ENCODE measurements at regions not wholly inside any gene's neighbourhood (a gene's known extent, or its start where the extent isn't known, plus 50 kb on each side); places are given as distances from the start of the nearest gene placed in this dataset.
"Not testable (repeated sequence)": the region's sequence is repeated elsewhere in the genome, so short reads cannot be mapped to it uniquely, and the experiment has no call there.

DNA sequence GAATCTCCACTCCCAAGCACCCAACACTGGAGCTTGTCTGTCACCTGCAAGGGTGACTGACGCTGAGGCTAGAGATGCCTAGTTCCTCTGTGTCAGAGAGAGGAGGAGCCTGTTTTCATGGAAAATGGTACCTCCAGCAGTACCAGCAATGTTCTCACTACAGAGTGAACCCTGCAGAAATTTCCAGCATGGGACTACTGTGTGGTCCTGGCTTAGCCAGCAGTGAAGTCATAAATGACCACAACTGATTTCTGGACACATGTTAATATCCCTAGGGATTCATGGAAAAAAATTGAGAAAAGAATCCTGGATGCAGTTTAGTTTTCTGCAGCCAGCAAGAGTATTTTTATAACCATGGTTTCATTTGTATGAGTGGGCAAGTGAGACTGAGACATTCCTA, 468.1 kb downstream of the CD83 start:
- no peak for DNase-seq

DNA sequence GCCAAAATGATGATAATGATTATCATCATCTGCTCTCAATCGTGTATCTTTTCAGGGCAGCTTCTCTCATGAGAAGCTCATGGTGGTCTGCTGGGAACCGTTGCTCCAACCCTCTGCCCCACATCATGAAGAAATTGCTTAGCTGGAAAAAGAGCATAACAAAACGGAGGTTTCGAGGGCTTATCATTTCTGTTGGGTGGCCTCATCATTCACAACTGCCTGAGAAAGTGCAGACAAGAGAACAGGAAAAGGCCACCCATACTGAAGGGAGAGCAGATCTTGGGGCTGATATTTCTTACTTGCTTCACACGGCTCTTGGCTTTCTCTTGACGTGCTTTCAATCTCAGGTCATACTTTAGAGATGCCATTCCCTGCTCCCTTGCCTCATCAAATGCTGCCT, 471.6 kb downstream of the CD83 start:
- DNase-seq, result no peak

DNA sequence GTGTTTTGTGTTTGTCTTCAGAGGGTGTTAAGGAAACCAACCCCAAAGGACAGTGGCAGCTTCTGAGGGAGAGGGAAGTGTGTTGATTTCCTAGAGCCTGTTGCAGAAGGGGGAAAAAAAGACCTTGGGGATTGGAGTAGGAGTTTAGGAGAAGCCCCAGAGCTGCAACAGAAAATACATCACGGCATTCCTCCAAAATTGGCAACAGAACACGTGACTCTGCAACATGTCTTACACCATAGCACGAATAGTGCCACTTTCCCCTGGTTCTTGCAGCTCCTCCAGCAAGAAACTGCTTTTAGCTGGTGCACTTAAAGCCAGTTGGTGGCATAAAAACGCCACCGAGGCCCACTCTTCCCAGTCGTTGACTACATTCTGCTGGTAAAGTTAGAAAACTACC, 473.0 kb downstream of the CD83 start:
- DNase-seq, result no peak

DNA sequence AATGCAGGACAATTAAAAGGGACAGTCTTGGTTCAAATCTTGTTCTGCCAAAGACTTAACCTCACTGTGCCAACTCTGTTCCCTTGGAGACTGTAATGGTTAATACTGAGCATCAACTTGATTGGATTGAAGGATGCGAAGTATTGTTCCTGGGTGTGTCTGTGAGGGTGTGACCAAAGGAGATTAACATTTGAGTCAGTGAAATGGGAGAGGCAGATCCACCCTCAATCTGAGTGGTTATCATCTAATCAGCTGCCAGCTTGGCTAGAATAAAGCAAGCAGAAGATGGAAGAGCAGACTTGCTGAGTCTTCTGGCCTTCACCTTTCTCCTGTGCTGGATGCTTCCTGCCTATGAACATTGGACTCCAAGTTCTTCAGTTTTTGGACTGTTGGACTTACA, 474.4 kb downstream of the CD83 start:
- no peak for DNase-seq

DNA sequence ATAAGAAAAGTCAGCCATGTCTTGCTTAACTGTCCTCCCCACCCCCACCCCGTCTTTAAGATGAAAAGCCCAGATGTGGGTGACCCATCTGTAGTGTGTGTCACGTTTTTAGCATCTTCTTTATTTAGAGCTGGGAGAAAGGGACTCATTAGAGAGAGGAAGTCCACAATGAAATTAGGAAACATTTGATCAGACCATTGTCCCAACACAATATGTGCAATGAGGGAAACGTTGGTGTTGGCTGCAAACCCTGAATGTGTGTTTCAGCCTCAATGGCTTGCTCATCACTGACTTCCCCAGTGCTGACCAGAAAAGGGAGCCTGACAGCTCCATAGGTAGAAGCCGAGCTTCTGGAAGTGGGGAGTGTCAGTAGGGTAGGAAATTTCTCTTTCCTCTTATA, 475.7 kb downstream of the CD83 start:
- peak; percentile 29 for DNase-seq

DNA sequence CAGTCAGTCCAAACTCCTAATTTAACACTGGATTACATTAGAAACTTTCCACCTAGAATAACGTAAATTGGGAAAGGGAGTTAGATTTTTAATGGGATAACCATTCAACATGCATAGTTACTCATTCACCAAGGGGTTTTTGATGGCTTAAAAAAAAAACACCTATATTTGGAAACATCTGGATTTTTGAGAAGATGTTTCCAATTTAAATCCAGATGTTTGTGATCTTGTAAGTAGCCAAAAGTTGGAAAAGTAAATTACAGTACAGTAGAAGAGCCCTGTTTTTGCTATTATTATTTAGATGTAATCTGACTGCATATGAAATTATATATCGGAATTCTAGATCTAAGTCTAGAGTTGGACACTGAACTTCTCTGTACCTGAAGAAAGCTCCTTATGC, 478.2 kb downstream of the CD83 start:
- DNase-seq, result no peak

DNA sequence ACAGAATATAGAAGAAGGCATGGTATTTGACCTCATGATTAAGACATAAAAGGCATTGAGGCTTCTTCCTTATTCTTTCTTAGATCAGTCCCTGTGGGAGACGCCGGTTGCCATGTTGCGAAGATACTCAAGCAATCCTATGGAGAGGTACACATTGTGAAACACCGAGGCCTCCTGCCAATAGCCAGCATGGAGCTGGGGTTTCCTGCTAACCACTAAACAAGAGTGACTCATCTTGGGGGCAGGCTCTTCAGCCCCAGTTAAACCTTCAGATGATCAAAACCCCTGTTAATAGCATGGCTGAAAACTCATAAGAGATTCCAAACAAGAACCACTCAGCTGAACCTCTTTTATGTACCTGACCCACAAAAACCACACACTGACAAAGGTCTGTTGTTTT, 478.8 kb downstream of the CD83 start:
- DNase-seq, result peak; percentile 92

DNA sequence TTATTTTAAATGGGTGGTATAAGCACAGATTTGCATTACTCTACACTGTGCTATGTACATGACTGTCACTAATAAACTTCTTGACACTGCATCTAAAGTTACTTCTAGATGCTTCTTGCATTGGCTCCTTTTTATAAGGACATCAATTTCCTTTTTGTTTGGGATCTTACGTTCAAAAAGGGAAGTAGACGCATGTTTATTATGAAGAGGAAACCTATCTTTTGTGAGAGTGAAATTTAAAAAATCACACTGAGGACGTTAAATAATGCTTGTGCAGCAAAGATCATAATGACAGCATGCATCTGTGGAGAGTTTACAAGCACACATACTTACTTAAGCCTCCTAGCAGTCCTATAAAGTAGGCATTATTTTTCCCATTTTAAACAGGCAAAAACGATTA, 479.5 kb downstream of the CD83 start:
- DNase-seq, result peak; percentile 40

DNA sequence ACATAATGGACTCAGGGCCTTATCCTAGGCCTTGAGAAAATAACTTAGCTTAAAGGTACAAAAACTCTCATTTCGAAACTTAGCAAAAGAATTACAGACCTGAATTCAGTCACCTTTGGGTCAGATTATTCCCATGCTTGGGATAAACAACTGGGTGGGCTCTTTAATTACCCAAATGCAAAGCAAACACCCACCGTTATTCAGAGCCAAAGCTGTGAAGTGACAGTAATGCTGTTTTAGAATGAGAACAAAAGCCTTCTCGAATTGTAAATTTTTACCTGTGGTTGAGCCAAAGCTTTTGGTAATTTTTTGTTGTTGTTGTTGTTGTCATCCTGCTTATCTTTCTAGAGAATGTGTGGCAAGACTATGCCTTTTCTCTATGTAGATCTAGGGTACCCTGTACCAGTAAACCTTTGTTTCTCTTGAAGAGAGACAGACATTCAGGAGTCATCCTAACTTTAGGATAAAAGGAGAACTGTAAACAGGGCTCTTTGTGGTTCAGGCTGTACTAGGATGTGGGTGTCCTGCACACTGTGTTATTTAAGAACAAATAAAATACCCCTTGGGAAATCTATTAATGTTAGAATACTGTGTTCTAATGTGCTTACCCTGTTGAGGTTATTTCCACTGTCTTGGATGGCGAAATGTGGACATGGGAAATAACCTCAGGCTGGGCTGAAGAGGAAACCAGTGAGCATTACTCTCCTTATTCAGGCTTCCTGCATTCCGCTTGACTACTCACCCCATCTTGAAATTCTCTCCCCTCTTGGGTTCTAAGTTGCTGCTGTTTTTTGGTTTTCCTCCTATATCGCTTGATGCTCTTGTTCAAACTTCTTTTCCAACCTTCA, 480.7 kb downstream of the CD83 start:
- peak; percentile 84 for DNase-seq

DNA sequence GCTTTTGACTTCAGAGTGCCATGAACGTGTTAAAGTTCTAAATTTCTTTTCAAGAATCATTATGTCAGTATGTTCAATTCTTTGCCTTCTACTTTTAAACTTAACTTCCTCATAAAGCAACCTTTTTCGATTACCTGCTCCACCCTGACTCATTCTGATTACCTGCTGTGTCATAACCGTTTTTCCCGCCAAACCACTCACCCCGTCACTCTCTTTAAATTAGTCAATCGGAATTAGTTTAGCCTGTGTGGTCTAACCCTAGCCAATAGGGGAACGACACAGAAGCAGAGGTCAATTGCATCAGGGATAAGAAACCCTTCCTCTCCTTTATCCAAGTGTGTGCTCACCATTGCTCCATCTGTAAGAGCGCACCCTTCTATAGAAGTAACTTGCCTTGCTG, 482.7 kb downstream of the CD83 start:
- DNase-seq, result not testable (repeated sequence)

DNA sequence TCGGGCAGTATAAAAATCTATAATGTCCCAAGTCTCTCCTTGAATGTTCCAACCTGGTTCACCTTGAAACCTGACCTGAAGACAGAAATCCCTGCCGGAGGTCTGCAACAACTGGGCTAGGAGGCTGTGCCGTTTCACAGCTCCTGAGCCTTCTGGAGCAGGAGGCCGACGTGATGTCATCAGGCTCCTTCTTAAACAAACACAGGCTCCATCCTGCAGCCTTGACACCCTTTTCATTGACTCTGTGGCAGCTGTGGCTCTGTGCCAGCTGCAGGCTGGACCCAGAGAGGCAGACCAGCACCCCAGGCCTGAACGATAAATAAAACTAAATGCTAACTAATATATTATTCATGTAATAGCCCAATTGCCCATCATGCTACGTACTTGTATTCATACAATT, 483.9 kb downstream of the CD83 start:
- no peak for DNase-seq

DNA sequence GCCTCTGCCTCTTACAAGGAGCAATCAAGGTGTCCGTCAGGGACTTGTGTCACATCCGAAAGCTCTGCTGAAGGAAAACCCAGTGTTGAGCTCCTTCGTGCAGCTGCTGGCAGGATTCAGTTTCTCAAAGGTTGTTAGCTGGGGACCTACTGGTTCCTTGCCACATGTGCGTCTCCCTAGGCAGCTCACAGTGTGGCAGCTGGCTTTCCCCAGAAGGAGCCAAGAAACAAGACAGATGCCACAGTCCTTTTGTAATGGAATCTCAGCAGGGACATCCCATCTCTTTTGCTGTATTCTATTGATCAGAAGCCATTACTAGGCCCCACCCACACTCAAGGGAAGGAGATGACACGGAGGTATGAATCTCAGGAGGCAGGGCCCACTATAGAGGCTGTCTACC, 488.8 kb downstream of the CD83 start:
- no peak for DNase-seq

DNA sequence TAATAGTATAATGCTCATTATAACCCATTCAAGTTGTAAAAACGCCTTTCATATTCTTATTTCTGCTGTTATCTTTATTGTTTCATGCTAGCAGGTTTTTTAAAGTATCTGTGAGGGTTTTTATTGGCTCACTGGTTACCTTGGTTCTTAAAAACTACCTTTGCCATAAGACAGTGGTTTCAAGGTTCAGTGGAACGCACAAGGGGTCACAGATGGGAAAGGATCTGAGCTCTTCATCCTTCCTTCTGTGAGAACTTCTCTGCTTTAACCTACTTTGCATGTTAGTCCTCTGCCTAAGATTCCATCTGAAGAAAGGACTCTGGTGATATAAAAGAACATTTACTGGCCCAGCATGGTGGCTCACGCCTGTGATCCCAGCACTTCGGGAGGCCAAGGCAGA, 492.6 kb downstream of the CD83 start:
- DNase-seq, result no peak

DNA sequence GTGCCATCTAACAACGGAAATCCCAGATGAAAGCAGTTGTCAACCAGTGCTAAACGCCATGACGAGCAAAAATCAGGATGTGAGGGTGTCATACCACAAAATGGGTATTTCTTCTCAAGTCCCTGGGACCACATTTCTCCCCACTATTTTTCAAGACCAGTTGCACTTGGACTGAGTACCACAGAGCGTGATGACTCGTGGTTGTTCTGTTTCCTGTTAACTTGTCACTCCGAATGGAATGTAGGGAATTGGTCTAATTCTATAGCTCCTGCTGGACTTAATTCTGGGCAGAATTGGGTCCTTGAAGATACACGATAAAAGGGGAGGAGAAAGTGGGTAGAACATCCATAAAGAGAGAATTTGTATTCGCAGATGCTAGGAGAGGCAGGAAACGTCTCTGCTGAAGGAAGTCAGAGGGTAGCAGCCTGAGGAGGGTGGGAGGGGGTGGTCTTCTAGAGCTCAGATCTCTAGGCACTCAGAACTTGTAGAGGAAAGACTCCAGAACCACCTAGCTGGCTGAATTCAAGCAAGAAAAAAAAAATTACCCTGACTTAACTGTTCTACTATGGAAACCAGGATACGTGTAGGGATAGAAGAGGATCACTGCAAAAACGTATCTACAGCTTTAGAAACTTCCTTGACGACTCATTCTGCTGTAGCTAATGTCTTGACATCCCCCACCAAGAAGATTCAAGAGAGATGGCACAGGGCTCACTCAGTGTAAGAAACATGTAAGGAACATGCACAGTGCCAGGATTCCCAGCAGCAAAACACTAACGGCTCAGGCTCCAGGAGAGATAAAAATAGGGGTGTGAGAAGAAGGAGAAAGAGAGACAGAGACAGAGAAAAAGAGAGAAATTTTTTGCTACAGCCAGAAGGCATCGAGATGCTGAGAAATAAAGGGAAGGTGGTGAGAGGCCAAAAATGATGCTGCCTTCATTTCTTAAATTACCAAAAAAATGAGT, 494.7 kb downstream of the CD83 start:
- no peak for DNase-seq

DNA sequence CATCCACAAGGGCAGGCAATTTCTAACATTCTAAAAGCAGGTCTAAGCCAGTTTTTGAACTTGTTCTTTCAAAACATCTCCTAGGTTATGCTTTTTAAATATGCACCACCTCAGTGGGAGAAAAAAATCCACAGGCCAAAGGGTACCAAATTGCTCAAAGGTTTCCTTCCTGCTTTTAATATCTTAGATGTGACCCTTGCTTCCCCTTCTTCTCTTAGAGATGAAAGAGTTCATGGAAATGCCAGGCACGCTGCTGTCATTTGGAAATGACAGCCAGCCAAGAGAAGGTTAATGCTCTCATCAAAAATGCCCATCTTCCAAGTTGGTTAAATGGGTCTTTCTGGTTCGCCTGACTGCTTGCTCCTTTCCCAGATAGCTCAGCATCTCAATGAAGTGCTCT, 497.1 kb downstream of the CD83 start:
- DNase-seq, result no peak

DNA sequence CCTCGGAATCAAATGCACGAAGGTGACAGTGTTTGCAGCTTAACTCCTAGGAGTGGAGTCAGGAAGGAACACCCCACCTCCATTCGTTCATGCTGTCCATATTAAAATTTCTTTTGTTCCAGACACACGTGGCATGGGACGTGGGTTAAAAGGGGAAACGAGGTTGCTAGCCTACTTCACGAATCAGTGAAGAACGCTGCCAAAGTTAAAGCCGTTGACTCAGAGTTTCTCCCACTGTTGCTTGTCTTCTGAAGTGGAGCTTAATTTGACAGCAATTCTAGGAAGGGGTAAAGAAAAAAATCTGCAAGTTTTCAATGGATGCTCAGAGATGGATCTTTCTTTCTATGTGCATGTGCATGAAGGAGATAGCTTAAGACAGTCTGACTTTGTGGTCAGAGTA, 499.1 kb downstream of the CD83 start:
- peak; percentile 43 for DNase-seq

DNA sequence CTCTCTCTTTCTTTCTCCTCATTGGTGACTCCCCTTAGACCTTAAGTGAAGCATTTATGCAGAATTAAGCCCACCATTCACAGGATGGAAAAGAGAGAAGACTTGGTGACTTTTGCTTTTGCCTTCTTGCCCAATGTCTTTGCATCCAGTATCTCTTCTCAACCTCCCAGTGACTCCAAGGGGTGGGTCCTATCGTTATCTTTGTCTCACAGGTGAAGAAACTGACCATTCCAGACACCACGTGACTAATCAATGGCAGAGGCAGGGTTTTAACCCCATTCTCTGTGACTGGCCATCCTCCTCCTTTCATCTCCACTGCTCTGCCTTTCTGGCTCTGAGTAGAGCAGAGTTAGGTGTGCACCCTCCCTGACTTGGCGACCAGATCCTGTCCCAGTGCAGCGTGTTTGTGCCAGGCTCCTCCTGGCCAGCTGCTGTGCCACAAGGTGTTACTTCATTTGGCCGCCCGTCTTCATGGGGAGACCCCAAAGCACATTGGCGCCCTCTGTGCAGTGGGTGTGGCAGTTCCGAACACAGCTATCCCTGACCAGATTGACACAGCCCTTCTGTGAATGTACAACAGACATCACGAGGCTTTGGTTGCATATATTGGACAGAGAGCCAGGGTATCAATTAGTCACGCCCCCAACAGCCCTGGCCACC, 501.3 kb downstream of the CD83 start:
- no peak for DNase-seq

DNA sequence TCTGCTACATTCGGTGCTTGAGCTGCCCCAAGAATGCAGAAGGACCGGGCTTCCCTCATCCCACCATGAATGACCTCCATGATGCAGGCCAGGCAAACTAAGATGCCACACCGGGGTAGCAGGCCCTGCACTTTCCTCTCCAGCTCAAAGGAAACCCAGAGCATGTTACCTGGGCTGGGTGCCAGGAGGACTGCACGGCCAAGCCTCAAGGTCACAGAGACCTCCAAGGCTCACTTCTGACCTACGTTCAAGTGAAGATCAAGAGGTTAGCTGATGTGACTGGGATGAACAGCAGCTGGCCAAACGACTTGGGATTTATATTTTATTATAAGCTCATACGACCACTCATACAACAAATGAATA, 501.8 kb downstream of the CD83 start:
- DNase-seq, result no peak

DNA sequence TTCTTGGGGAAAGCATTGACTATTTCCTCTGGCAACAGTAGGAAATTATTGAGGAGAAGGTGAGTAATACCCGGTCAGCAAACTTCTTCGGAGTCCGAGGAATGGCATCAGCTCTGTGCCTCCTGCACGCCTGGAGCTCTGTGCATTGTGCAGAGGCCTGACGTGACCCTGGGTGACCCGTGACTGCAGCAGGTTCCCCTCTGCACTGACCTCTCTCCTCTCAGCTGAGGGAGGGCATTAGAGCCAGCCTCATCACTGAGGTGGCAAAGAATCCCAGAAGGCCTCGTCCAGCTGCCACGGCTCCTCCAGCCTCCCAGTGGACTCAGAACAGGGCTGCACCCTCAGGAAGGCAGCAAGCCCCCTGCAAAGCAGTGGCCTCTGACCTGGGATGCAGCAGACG, 502.9 kb downstream of the CD83 start:
- DNase-seq, result no peak

DNA sequence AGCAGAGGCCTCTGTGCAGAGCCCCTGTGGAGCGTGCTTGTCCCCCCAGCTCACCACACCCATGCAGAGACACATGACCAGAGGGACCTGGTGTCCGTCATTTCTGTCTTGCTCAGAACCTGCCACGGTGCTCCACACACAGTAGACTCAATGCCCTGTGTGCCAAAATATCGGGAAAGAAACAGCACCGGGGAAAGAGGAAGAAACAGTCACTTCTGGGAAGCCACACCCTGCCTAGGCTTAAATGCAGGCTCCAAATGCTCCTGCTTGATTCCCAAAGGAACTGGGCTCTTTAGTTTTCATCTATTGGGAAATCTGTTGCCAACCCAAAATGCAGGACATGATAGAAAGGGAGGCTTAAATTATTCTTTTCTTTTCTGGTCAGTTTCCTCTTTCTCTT, 503.9 kb downstream of the CD83 start:
- DNase-seq, result peak; percentile 57

DNA sequence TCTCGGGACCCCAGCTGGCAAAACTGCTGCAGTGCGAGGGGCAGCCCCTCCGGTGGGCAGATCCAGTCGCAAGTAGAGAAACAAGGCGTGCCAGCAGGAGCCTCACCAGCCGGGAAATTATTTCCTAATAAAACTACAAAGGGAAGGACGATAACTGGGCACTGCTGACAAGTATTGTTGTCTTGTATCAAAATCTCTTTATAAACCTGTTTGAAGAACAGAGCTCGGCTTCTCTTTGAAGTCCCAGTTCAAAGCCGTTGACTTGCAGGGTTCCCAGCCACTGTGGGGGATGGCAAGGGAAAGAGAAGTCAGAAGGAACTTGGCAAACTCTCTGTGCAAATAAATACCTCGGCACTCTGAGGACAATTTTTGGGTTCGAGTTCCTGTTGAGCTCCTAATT, 504.5 kb downstream of the CD83 start:
- no peak for DNase-seq

DNA sequence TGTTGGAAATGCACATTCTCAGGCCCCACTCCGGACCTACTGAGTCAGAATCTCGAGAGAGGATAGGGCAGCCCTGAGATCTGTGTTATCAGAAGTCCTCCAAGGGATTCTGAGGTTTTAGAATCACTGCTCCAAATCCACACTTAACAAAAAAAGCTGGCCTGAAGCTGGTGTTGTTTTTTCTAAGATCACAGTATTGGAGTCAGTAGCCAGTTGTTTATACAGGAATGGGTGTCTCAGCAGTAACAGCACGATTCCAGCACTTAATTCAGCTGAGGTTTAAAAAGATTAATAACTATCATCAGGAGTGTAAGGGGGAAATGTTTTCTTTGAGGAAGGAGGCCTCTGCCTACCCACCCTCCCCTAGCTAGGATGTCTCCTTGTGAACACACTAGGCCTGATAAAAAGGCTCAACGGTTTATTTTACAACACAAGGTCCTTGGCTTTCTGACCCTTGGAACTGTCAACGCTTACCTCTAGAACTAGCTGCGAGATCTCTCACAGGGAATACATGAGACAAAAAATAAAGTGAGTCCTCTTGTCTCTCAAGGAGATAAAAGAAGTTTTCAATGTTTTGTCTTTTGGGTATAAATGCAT, 505.4 kb downstream of the CD83 start:
- no peak for DNase-seq

Data from suppressor macrophage treated with lipopolysaccharide for 4 hours (primary cell).